GM12878 (cell line): ENCODE measurements at regions not wholly inside any gene's neighbourhood (a gene's known extent, or its start where the extent isn't known, plus 50 kb on each side); places are given as distances from the start of the nearest gene placed in this dataset.

Source experiments
- ATAC-seq: fragments of 200-7000 bp; cut with Tn5 transposase; 3 replicates; pipeline ENCODE4 v1.9.1; 2020; ENCODE audit warnings: mild to moderate bottlenecking, moderate library complexity
- BruUV-seq: library from RNA; stranded (reverse); fragments of 400-500 nt; replicated peaks from 2 replicates; lab custom pipeline; 2021; lab: Mats Ljungman, UMichigan
- CTCF ChIA-PET: fragments of 300-600 bp; sonication (Branson Sonifier 250); formaldehyde crosslinking; extraction: SDS; loops from one replicate; lab custom pipeline; 2021; ENCODE audit warnings: inconsistent platforms; lab: Yijun Ruan, JAX
- POLR2A ChIA-PET: fragments of 350-600 bp; formaldehyde crosslinking; extraction: SDS; loops from one replicate; lab custom pipeline; 2021; ENCODE audit warnings: inconsistent platforms; lab: Charles Lee
- RAD21 ChIA-PET: fragments of 300-600 bp; sonication (Branson Sonifier 250); formaldehyde crosslinking; loops from one replicate; lab custom pipeline; 2023; ENCODE audit warnings: antibody characterized with exemption; ENCODE audit not compliant: unreplicated experiment; lab: Charles Lee
- SMC1A ChIA-PET: fragments of 300-600 bp; sonication (Branson Sonifier 250); formaldehyde crosslinking; loops from one replicate; lab custom pipeline; 2023; ENCODE audit not compliant: unreplicated experiment, uncharacterized antibody; lab: Charles Lee
- DNase-seq: peaks from one replicate; pipeline ENCODE4 v3.0.0-alpha.2; 2011; ENCODE audit warnings: low read depth, low spot score
- FAIRE-seq: peaks from 3 replicates; lab custom pipeline; 2011; peaks lifted over from hg19 to GRCh38; lab: Jason Lieb, UNC
- H2AFZ ChIP-seq: 2 replicates; pipeline ENCODE4 v1.6.0; 2011; ENCODE audit warnings: low read depth, low read length, control low read depth; ENCODE audit not compliant: control insufficient read depth
- H3K27ac ChIP-seq: 2 replicates; pipeline ENCODE4 v1.5.1; 2011; ENCODE audit warnings: control low read depth; ENCODE audit not compliant: control insufficient read depth, insufficient read depth
- H3K27me3 ChIP-seq, 2 experiments: replicated peaks in 1 of 2; 2 replicates each; pipeline versions ENCODE4 v1.6.0 to v1.6.1; 2011; ENCODE audit warnings: low read length in 1 of 2; ENCODE audit not compliant: control insufficient read depth in 2 of 2, insufficient read depth in 2 of 2
- H3K36me3 ChIP-seq, 2 experiments: 2 replicates each; pipeline ENCODE4 v1.5.1; 2011; ENCODE audit warnings: low read length in 1 of 2; ENCODE audit not compliant: control insufficient read depth in 2 of 2, insufficient read depth in 2 of 2
- H3K4me1 ChIP-seq: 2 replicates; pipeline ENCODE4 v1.6.1; 2011; ENCODE audit warnings: mild to moderate bottlenecking, low read length, moderate library complexity, mixed read lengths; ENCODE audit not compliant: control insufficient read depth, insufficient read depth
- H3K4me2 ChIP-seq: 2 replicates; pipeline ENCODE4 v1.6.0; 2011; ENCODE audit warnings: control low read depth; ENCODE audit not compliant: control insufficient read depth, insufficient read depth
- H3K4me3 ChIP-seq: fragments of 200-600 bp; sonication (generic); 2 replicates; pipeline ENCODE4 v1.5.1; 2016
- H3K79me2 ChIP-seq: 2 replicates; pipeline ENCODE4 v1.6.0; 2011; ENCODE audit warnings: low read length; ENCODE audit not compliant: control insufficient read depth, insufficient read depth
- H3K9ac ChIP-seq: 2 replicates; pipeline ENCODE4 v1.8.0; 2011; ENCODE audit warnings: low read length, control low read depth, mixed read lengths; ENCODE audit not compliant: control insufficient read depth, insufficient read depth
- H3K9me3 ChIP-seq: replicated peaks from 3 replicates; pipeline ENCODE4 v1.5.1; 2011; ENCODE audit warnings: mild to moderate bottlenecking, low read length; ENCODE audit not compliant: control insufficient read depth, insufficient read depth
- H4K20me1 ChIP-seq: 2 replicates; pipeline ENCODE4 v1.6.0; 2011; ENCODE audit not compliant: control insufficient read depth, insufficient read depth
- BHLHE40 ChIP-seq, 2 experiments: fragments of 450-650 bp in 1 of 2; IDR thresholded peaks; 2 replicates each; pipeline ENCODE4 v1.6.1; 2011 to 2017; ENCODE audit warnings: low read depth in 2 of 2, borderline replicate concordance in 1 of 2, improper control_type of control experiment in 1 of 2, low read length in 1 of 2, mild to moderate bottlenecking in 1 of 2
- CEBPB ChIP-seq, 2 experiments: fragments of 150-350 bp in 1 of 2; IDR thresholded peaks; 2 replicates each; pipeline ENCODE4 v1.6.1; 2012 to 2014; ENCODE audit warnings: low read depth in 2 of 2, low read length in 2 of 2, borderline replicate concordance in 1 of 2, inconsistent platforms in 1 of 2
- CHD1 ChIP-seq: IDR thresholded peaks from 2 replicates; pipeline ENCODE4 v1.6.1; 2012; ENCODE audit warnings: low read depth, low read length, improper control_type of control experiment
- ESRRA ChIP-seq: IDR thresholded peaks from 2 replicates; pipeline ENCODE4 v1.6.1; 2012; ENCODE audit warnings: mild to moderate bottlenecking, low read length, improper control_type of control experiment
- FOS ChIP-seq: IDR thresholded peaks from 3 replicates; pipeline ENCODE4 v1.6.1; 2011; ENCODE audit warnings: borderline replicate concordance; ENCODE audit not compliant: insufficient read length; ENCODE audit errors: extremely low read depth
- HDAC6 ChIP-seq: fragments of 200-600 bp; sonication (generic); IDR thresholded peaks from one replicate; pipeline ENCODE4 v1.8.0; 2017; ENCODE audit warnings: antibody characterized with exemption; ENCODE audit not compliant: unreplicated experiment
- HDGF ChIP-seq: fragments of 450-650 bp; IDR thresholded peaks from 2 replicates; pipeline ENCODE4 v1.6.1; 2016; ENCODE audit warnings: antibody characterized with exemption
- HSF1 ChIP-seq: fragments of 150-350 bp; IDR thresholded peaks from 2 replicates; pipeline ENCODE4 v1.6.1; 2014; ENCODE audit warnings: mild to moderate bottlenecking, low read depth, low read length
- IRF4 ChIP-seq: IDR thresholded peaks from 2 replicates; pipeline ENCODE4 v1.6.1; 2011; ENCODE audit warnings: low read depth, low read length
- MEF2A ChIP-seq: IDR thresholded peaks from 2 replicates; pipeline ENCODE4 v1.6.1; 2011; ENCODE audit warnings: low read depth, mild to moderate bottlenecking, low read length, moderate library complexity; ENCODE audit not compliant: insufficient read depth
- MXI1 ChIP-seq: fragments of 150-350 bp; IDR thresholded peaks from 2 replicates; pipeline ENCODE4 v1.6.1; 2011; ENCODE audit warnings: low read depth, mild to moderate bottlenecking, inconsistent platforms, low read length, improper control_type of control experiment
- MYC ChIP-seq: IDR thresholded peaks from 2 replicates; pipeline ENCODE4 v1.6.1; 2011; ENCODE audit warnings: mild to moderate bottlenecking, low read length, moderate library complexity, inconsistent platforms; ENCODE audit not compliant: insufficient read depth, insufficient replicate concordance, insufficient read length, severe bottlenecking
- PML ChIP-seq: IDR thresholded peaks from 2 replicates; pipeline ENCODE4 v1.6.1; 2012; ENCODE audit warnings: low read length, inconsistent platforms
- RELA ChIP-seq: fragments of 450-650 bp; IDR thresholded peaks from 2 replicates; pipeline ENCODE4 v1.8.0; 2014; ENCODE audit warnings: borderline replicate concordance; ENCODE audit not compliant: partially characterized antibody
- SMARCA5 ChIP-seq: fragments of 450-650 bp; IDR thresholded peaks from 2 replicates; pipeline ENCODE4 v1.6.1; 2017; ENCODE audit warnings: mild to moderate bottlenecking
- SUPT20H ChIP-seq: IDR thresholded peaks from 2 replicates; pipeline ENCODE4 v1.6.1; 2011; ENCODE audit warnings: low read depth, mild to moderate bottlenecking, low read length, moderate library complexity, borderline replicate concordance; ENCODE audit not compliant: control insufficient read depth
- TAF1 ChIP-seq: IDR thresholded peaks from 2 replicates; pipeline ENCODE4 v1.6.1; 2011; ENCODE audit warnings: mild to moderate bottlenecking, low read depth, low read length, borderline replicate concordance
- USF2 ChIP-seq: IDR thresholded peaks from 2 replicates; pipeline ENCODE4 v1.6.1; 2011; ENCODE audit warnings: low read depth, low read length, improper control_type of control experiment, borderline replicate concordance
- ZNF384 ChIP-seq: IDR thresholded peaks from 2 replicates; pipeline ENCODE4 v1.6.1; 2012; ENCODE audit warnings: low read depth, mild to moderate bottlenecking, low read length, improper control_type of control experiment, borderline replicate concordance
- WGBS: methylation state at CpG from one replicate; pipeline ENCODE4 v1.1.6; 2016; ENCODE audit warnings: low lambda C conversion rate; ENCODE audit not compliant: insufficient replicate concordance, insufficient coverage; ENCODE audit errors: missing lambda C conversion rate; 5-methylcytosine and 5-hydroxymethylcytosine counted together
- in situ Hi-C: fragments of 300-500 bp; cut with MboI; formaldehyde crosslinking; loops from 9 replicates; pipeline ENCODE4 v1.14.3; 2018; ENCODE audit warnings: mixed read lengths
- intact Hi-C: fragments of 100-400 bp; cut with micrococcal nuclease; formaldehyde crosslinking; loops from one replicate; pipeline ENCODE4 v1.14.2; 2022; ENCODE audit not compliant: unreplicated experiment

DNA sequence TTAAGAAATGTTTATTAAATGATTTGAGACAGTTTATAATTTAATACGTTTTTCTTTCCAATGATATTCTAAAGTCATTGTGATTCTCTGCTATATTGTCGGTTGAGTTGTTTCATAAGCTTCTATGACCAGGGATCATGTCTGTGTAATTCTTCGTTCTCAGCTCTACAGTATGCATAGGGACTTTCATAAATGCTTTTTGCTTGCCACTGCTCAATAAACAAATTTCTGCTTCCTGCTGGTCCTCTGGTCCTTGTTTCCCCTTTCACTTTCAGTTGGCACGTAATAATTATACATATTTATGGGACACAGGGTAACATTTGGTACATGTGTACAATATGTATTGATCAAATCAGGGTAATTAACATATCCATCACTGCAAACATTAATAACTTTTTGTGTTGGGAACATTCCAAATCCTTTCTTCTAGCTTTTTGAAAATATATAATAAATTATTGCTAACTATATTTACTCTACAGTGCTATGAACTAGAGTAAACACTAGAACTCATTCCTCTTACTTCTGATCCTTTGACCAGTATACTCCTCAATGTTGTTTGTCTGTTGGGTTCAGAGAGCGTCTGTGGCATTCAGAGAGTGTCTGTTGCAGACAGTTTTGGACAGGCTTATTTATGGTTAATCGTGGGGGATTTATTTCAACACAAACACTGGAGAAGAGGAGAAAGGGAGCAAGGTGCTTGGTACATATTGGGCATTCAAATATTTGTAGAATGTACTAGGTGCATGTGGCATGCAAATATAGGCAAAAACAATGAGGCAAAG is 68.3 kb upstream of the SPANXB1 start:
- BruUV-seq: no TSS peak
- Histone ChIP-seq H3K4me3 (no peak overlapping the region), H3K9me3 (no peaks in the 10 kb centered on the region), H3K4me2 (no peak overlapping the region), H3K79me2 (no peaks in the 10 kb centered on the region), H3K9ac (no peak overlapping the region), H2AFZ (no peak overlapping the region), H3K27ac (no peak overlapping the region), H3K36me3 (no peaks in the 10 kb centered on the region), H3K4me1 (no peaks in the 10 kb centered on the region), H4K20me1 (no peaks in the 10 kb centered on the region), H3K27me3 (no peaks in the 10 kb centered on the region)
- in situ Hi-C loops (no loop called here), intact Hi-C loops (no loop called here)
- no peak for DNase-seq
- ChIA-PET CTCF (interaction anchor here (0.7 kb wide), 1 partner anchor 55 kb away, joined by 3 read pairs; no protein-coding TSS in a partner anchor), RAD21 (no interaction called here), POLR2A (no interaction called here), SMC1A (no interaction called here)
- WGBS: 9% methylated on average over 6 of the region's 6 CpGs
- TF ChIP-seq BHLHE40 (IDR thresholded peaks at IDR 0.05; ENCODE audit: borderline replicate concordance in 1 of 2, low read depth in 2 of 2, low read length in 1 of 2) (no peak), IRF4 (no peak), MXI1 (no peak), CHD1 (no peak), SUPT20H (no peak), FOS (no peak), RELA (no peak), PML (no peak), MYC (no peak), MEF2A (no peak), USF2 (no peak), ESRRA (no peak), ZNF384 (no peak), TAF1 (no peak), CEBPB (IDR thresholded peaks at IDR 0.05; ENCODE audit: borderline replicate concordance in 1 of 2, low read depth in 2 of 2, low read length in 2 of 2) (no peak), SMARCA5 (no peak), HDGF (no peak), HSF1 (no peak), HDAC6 (no peak)
- no peak for ATAC-seq
- no peak for FAIRE-seq
